ENCODE measurements at regions not wholly inside any gene's neighbourhood (a gene's known extent, or its start where the extent isn't known, plus 50 kb on each side); places are given as distances from the start of the nearest gene placed in this dataset.

GRCh38 chr16:26667307-26667706 lies 399.4 kb upstream of the C16orf82 start:
- TF ChIP-seq NCOA1 (IDR thresholded peaks at IDR 0.05; ENCODE audit: low read depth) (no peak), KHSRP (IDR thresholded peaks at IDR 0.05) (no peak), CTCF (IDR thresholded peaks at IDR 0.05 in 2 of 3, conservative IDR thresholded peaks at IDR 0.05 in 1 of 3; ENCODE audit: insufficient read depth in 2 of 3, low read depth in 1 of 3, low read length in 3 of 3) (no peak), CREM (IDR thresholded peaks at IDR 0.05; ENCODE audit: low read depth) (no peak), REST (IDR thresholded peaks at IDR 0.05; ENCODE audit: borderline replicate concordance) (no peak), REST (CRISPR knock-in tag; IDR thresholded peaks at IDR 0.05; ENCODE audit: low read depth) (no peak), HNRNPLL (IDR thresholded peaks at IDR 0.05; ENCODE audit: low read depth, low read length, poor library complexity, severe bottlenecking) (no peak), BCL6 (CRISPR knock-in tag; IDR thresholded peaks at IDR 0.05) (no peak)
